Tibial nerve (tissue), 3 donors: ENCODE measurements at regions not wholly inside any gene's neighbourhood (a gene's known extent, or its start where the extent isn't known, plus 50 kb on each side); places are given as distances from the start of the nearest gene placed in this dataset.

Experiments used
- CTCF ChIP-seq, 5 experiments: fragments of 200-600 bp in 3 of 5; fragments of 450-650 bp in 2 of 5; sonication (generic) in 3 of 5; IDR thresholded peaks; one replicate each; pipeline ENCODE4 v1.5.1; 2016 to 2019; ENCODE audit warnings: antibody characterized with exemption in 5 of 5, mild to moderate bottlenecking in 3 of 5, moderate library complexity in 2 of 5
- POLR2A ChIP-seq, 2 donors: fragments of 450-650 bp; IDR thresholded peaks; one replicate each; pipeline ENCODE4 v1.6.1; 2017; ENCODE audit warnings: antibody characterized with exemption in 2 of 2, mild to moderate bottlenecking in 2 of 2, moderate library complexity in 2 of 2

- TF ChIP-seq CTCF (IDR thresholded peaks at IDR 0.05) (no peak), POLR2A (IDR thresholded peaks at IDR 0.05) (no peak)
Observed at GRCh38 chr19:13699786-13700185, 64.5 kb upstream of the MRI1 start.
